ENCODE measurements at regions not wholly inside any gene's neighbourhood (a gene's known extent, or its start where the extent isn't known, plus 50 kb on each side); places are given as distances from the start of the nearest gene placed in this dataset.
"Not testable (repeated sequence)": the region's sequence is repeated elsewhere in the genome, so short reads cannot be mapped to it uniquely, and the experiment has no call there.

GRCh38 chr3:27637346-27637995 is 84.7 kb downstream of the EOMES start:
- no peak overlapping the region for H2BK5ac ChIP-seq (ENCODE audit: low read length)
- no CpG with 5 or more reads among the region's 9 CpGs for WGBS (ENCODE audit: extremely low coverage, insufficient coverage, low lambda C conversion rate)

GRCh38 chr3:27635006-27635405 is 87.1 kb downstream of the EOMES start:
- H2BK120ac ChIP-seq (ENCODE audit: low read depth, low read length); H3K9ac ChIP-seq (ENCODE audit: low read length); H3K18ac ChIP-seq (ENCODE audit: low read length); H4K8ac ChIP-seq (ENCODE audit: low read depth, low read length); H3K4me2 ChIP-seq (ENCODE audit: low read length); H2AK5ac ChIP-seq (ENCODE audit: low read length); H2BK5ac ChIP-seq (ENCODE audit: low read length); H3K4me1 ChIP-seq (ENCODE audit: control insufficient read depth, low read depth, low read length); H3K79me1 ChIP-seq (ENCODE audit: low read length); H4K5ac ChIP-seq (ENCODE audit: low read length); DNase-seq; H3K27ac ChIP-seq (ENCODE audit: low read depth, low read length); H3K79me2 ChIP-seq (ENCODE audit: control insufficient read depth, insufficient read depth, low read length); H3K36me3 ChIP-seq (ENCODE audit: control insufficient read depth, insufficient read depth, low read length); H2BK15ac ChIP-seq (replicated peaks; ENCODE audit: low read depth); H3K4me3 ChIP-seq (ENCODE audit: low read length); H3K4ac ChIP-seq (ENCODE audit: low read depth, low read length); H3K56ac ChIP-seq (ENCODE audit: low read length); H3K23ac ChIP-seq (ENCODE audit: low read length); H3K27me3 ChIP-seq (ENCODE audit: insufficient read depth, low read length, poor library complexity): not testable (repeated sequence)
- WGBS (ENCODE audit: extremely low coverage, insufficient coverage, low lambda C conversion rate), result no CpG with 5 or more reads among the region's 5 CpGs

More at GRCh38 chr3:27637346-27637995, 84.7 kb downstream of the EOMES start:
- H3K27me3 ChIP-seq (ENCODE audit: insufficient read depth, low read length, poor library complexity), result no peaks in the 10 kb centered on the region
- H3K18ac ChIP-seq (ENCODE audit: low read length), result no peak overlapping the region
- H3K56ac ChIP-seq (ENCODE audit: low read length), result no peak overlapping the region
- no peaks in the 10 kb centered on the region for H3K79me2 ChIP-seq (ENCODE audit: control insufficient read depth, insufficient read depth, low read length)
- no peak overlapping the region for H2BK120ac ChIP-seq (ENCODE audit: low read depth, low read length)
- H3K4me3 ChIP-seq (ENCODE audit: low read length), result no peak overlapping the region
- no peak overlapping the region for H3K27ac ChIP-seq (ENCODE audit: low read depth, low read length)
- no peak overlapping the region for H3K23ac ChIP-seq (ENCODE audit: low read length)
- no peak overlapping the region for H4K8ac ChIP-seq (ENCODE audit: low read depth, low read length)
- no peaks in the 10 kb centered on the region for H3K4me1 ChIP-seq (ENCODE audit: control insufficient read depth, low read depth, low read length)
- no peak for DNase-seq
- H4K5ac ChIP-seq (ENCODE audit: low read length), result no peak overlapping the region
- no peak overlapping the region for H3K4me2 ChIP-seq (ENCODE audit: low read length)
- no peaks in the 10 kb centered on the region for H3K36me3 ChIP-seq (ENCODE audit: control insufficient read depth, insufficient read depth, low read length)
- H2AK5ac ChIP-seq (ENCODE audit: low read length), result no peak overlapping the region
- no peaks in the 10 kb centered on the region for H3K79me1 ChIP-seq (ENCODE audit: low read length)
- no peak overlapping the region for H3K4ac ChIP-seq (ENCODE audit: low read depth, low read length)
- H2BK15ac ChIP-seq (replicated peaks; ENCODE audit: low read depth), result no peak overlapping the region
- H3K9ac ChIP-seq (ENCODE audit: low read length), result no peak overlapping the region

GRCh38 chr3:27633224-27633545 is 88.9 kb downstream of the EOMES start:
- Histone ChIP-seq H2BK5ac (ENCODE audit: low read length) (no peak overlapping the region), H3K4ac (ENCODE audit: low read depth, low read length) (no peak overlapping the region), H3K27ac (ENCODE audit: low read depth, low read length) (no peak overlapping the region), H3K36me3 (ENCODE audit: control insufficient read depth, insufficient read depth, low read length) (no peaks in the 10 kb centered on the region), H4K8ac (ENCODE audit: low read depth, low read length) (no peak overlapping the region), H3K18ac (ENCODE audit: low read length) (no peak overlapping the region), H3K79me1 (ENCODE audit: low read length) (no peaks in the 10 kb centered on the region), H3K56ac (ENCODE audit: low read length) (peak overlapping the region; percentile 58), H3K23ac (ENCODE audit: low read length) (no peak overlapping the region), H3K4me3 (ENCODE audit: low read length) (no peak overlapping the region), H2BK120ac (ENCODE audit: low read depth, low read length) (no peak overlapping the region), H3K9ac (ENCODE audit: low read length) (no peak overlapping the region), H3K4me1 (ENCODE audit: control insufficient read depth, low read depth, low read length) (no peaks in the 10 kb centered on the region), H2BK15ac (replicated peaks; ENCODE audit: low read depth) (no peak overlapping the region), H3K79me2 (ENCODE audit: control insufficient read depth, insufficient read depth, low read length) (no peaks in the 10 kb centered on the region), H3K27me3 (ENCODE audit: insufficient read depth, low read length, poor library complexity) (no peaks in the 10 kb centered on the region), H3K4me2 (ENCODE audit: low read length) (no peak overlapping the region), H4K5ac (ENCODE audit: low read length) (no peak overlapping the region), H2AK5ac (ENCODE audit: low read length) (no peak overlapping the region)
- DNase-seq, result peak; percentile 5
- WGBS (ENCODE audit: extremely low coverage, insufficient coverage, low lambda C conversion rate), result no CpG with 5 or more reads among the region's 6 CpGs

- Histone ChIP-seq H3K27ac (ENCODE audit: low read depth, low read length) (no peak overlapping the region), H3K4ac (ENCODE audit: low read depth, low read length) (no peak overlapping the region), H3K36me3 (ENCODE audit: control insufficient read depth, insufficient read depth, low read length) (no peaks in the 10 kb centered on the region), H3K4me1 (ENCODE audit: control insufficient read depth, low read depth, low read length) (no peaks in the 10 kb centered on the region), H3K79me1 (ENCODE audit: low read length) (no peaks in the 10 kb centered on the region), H4K5ac (ENCODE audit: low read length) (no peak overlapping the region), H3K9ac (ENCODE audit: low read length) (no peak overlapping the region), H3K18ac (ENCODE audit: low read length) (no peak overlapping the region), H4K8ac (ENCODE audit: low read depth, low read length) (no peak overlapping the region), H3K23ac (ENCODE audit: low read length) (no peak overlapping the region), H2AK5ac (ENCODE audit: low read length) (no peak overlapping the region), H3K79me2 (ENCODE audit: control insufficient read depth, insufficient read depth, low read length) (no peaks in the 10 kb centered on the region), H3K4me3 (ENCODE audit: low read length) (no peak overlapping the region), H3K4me2 (ENCODE audit: low read length) (no peak overlapping the region), H2BK120ac (ENCODE audit: low read depth, low read length) (no peak overlapping the region), H2BK5ac (ENCODE audit: low read length) (no peak overlapping the region), H3K56ac (ENCODE audit: low read length) (peak overlapping the region; percentile 58), H2BK15ac (replicated peaks; ENCODE audit: low read depth) (no peak overlapping the region), H3K27me3 (ENCODE audit: insufficient read depth, low read length, poor library complexity) (no peaks in the 10 kb centered on the region)
- peak; percentile 63 for DNase-seq
- WGBS (ENCODE audit: extremely low coverage, insufficient coverage, low lambda C conversion rate), result no CpG with 5 or more reads among the region's 66 CpGs
Observed at GRCh38 chr3:27632431-27633223, 89.5 kb downstream of the EOMES start.

GRCh38 chr3:27630885-27631284 is 91.2 kb downstream of the EOMES start:
- Histone ChIP-seq H3K4me2 (ENCODE audit: low read length) (no peak overlapping the region), H3K18ac (ENCODE audit: low read length) (no peak overlapping the region), H2BK15ac (replicated peaks; ENCODE audit: low read depth) (no peak overlapping the region), H3K4me3 (ENCODE audit: low read length) (no peak overlapping the region), H3K27me3 (ENCODE audit: insufficient read depth, low read length, poor library complexity) (no peaks in the 10 kb centered on the region), H3K79me1 (ENCODE audit: low read length) (no peaks in the 10 kb centered on the region), H3K9ac (ENCODE audit: low read length) (no peak overlapping the region), H3K27ac (ENCODE audit: low read depth, low read length) (no peak overlapping the region), H2AK5ac (ENCODE audit: low read length) (no peak overlapping the region), H2BK120ac (ENCODE audit: low read depth, low read length) (no peak overlapping the region), H3K23ac (ENCODE audit: low read length) (no peak overlapping the region), H4K5ac (ENCODE audit: low read length) (no peak overlapping the region), H3K4me1 (ENCODE audit: control insufficient read depth, low read depth, low read length) (no peaks in the 10 kb centered on the region), H3K4ac (ENCODE audit: low read depth, low read length) (no peak overlapping the region), H2BK5ac (ENCODE audit: low read length) (no peak overlapping the region), H3K36me3 (ENCODE audit: control insufficient read depth, insufficient read depth, low read length) (no peaks in the 10 kb centered on the region), H3K79me2 (ENCODE audit: control insufficient read depth, insufficient read depth, low read length) (no peaks in the 10 kb centered on the region), H3K56ac (ENCODE audit: low read length) (no peak overlapping the region), H4K8ac (ENCODE audit: low read depth, low read length) (no peak overlapping the region)
- WGBS (ENCODE audit: extremely low coverage, insufficient coverage, low lambda C conversion rate), result no CpG with 5 or more reads among the region's 4 CpGs
- DNase-seq, result no peak
